ENCODE measurements at regions not wholly inside any gene's neighbourhood (a gene's known extent, or its start where the extent isn't known, plus 50 kb on each side); places are given as distances from the start of the nearest gene placed in this dataset.

DNA sequence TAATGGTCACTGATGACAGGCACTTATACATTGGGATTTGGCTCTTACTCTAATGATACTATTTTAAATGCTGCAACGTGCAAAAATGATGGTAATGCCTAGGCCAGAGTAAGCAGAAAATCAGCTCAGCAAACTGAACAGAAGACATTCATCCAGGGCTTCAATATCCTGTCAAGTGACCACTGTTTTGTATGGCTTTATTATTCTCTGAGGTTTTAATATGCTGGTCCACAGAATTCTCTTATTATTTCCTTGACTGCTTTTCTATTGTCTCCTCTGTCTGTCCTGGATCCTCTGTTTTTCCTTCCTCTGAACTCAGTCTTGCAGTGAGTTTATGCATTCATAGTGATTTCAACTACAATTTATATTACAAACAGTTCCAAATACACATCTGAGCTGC is 90.8 kb upstream of the PMFBP1 start:
- H3K4me1 ChIP-seq = no peaks in the 10 kb centered on the region
- ATAC-seq (no peak), DNase-seq (no peak)
- no peak overlapping the region for H3K27ac ChIP-seq
- H3K36me3 ChIP-seq = no peaks in the 10 kb centered on the region
- no peaks in the 10 kb centered on the region for H3K9me3 ChIP-seq
- TF ChIP-seq, protein P1, sequence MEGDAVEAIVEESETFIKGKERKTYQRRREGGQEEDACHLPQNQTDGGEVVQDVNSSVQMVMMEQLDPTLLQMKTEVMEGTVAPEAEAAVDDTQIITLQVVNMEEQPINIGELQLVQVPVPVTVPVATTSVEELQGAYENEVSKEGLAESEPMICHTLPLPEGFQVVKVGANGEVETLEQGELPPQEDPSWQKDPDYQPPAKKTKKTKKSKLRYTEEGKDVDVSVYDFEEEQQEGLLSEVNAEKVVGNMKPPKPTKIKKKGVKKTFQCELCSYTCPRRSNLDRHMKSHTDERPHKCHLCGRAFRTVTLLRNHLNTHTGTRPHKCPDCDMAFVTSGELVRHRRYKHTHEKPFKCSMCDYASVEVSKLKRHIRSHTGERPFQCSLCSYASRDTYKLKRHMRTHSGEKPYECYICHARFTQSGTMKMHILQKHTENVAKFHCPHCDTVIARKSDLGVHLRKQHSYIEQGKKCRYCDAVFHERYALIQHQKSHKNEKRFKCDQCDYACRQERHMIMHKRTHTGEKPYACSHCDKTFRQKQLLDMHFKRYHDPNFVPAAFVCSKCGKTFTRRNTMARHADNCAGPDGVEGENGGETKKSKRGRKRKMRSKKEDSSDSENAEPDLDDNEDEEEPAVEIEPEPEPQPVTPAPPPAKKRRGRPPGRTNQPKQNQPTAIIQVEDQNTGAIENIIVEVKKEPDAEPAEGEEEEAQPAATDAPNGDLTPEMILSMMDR (IDR thresholded peaks at IDR 0.05) = no peak
- intact Hi-C loops (cut with DNase I) = no loop called here
- H3K4me3 ChIP-seq = no peak overlapping the region
- no peaks in the 10 kb centered on the region for H3K27me3 ChIP-seq

DNA sequence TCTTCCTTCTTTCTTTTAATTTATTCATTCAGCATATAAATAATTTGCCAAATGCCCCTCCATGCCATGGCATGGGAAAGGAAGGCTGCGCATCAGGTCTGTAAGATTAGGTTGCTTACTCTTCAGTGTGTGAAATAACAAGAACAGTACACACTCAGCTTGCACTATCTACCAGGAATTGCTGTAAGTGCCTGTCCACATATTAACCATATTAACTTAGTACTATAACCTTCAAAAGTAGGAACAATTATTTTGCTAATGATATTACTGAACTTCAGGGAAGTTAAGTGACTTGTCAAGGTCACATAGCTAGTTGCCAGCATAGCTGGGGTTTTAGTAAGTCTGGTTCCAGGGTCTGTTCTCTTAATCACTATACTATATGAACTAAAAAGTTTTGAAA is 89.2 kb upstream of the PMFBP1 start:
- Histone ChIP-seq H3K27ac (no peak overlapping the region), H3K9me3 (no peaks in the 10 kb centered on the region), H3K4me1 (no peaks in the 10 kb centered on the region), H3K27me3 (no peaks in the 10 kb centered on the region), H3K36me3 (no peaks in the 10 kb centered on the region), H3K4me3 (no peak overlapping the region)
- intact Hi-C loops (cut with DNase I) = no loop called here
- DNase-seq = no peak
- TF ChIP-seq, protein P1 (IDR thresholded peaks at IDR 0.05) = no peak
- no peak for ATAC-seq

GRCh38 chr16:72256398-72257066 is 84.6 kb upstream of the PMFBP1 start:
- intact Hi-C loops (cut with DNase I) = no loop called here
- DNase-seq (no peak), ATAC-seq (no peak)
- Histone ChIP-seq H3K4me1 (no peaks in the 10 kb centered on the region), H3K27me3 (no peaks in the 10 kb centered on the region), H3K27ac (no peak overlapping the region), H3K36me3 (no peaks in the 10 kb centered on the region), H3K4me3 (no peak overlapping the region), H3K9me3 (no peaks in the 10 kb centered on the region)
- TF ChIP-seq, protein P1 (IDR thresholded peaks at IDR 0.05) = no peak

- intact Hi-C loops (cut with DNase I) = no loop called here
- Histone ChIP-seq H3K9me3 (no peaks in the 10 kb centered on the region), H3K27me3 (no peaks in the 10 kb centered on the region), H3K36me3 (no peaks in the 10 kb centered on the region), H3K27ac (no peak overlapping the region), H3K4me1 (no peaks in the 10 kb centered on the region), H3K4me3 (no peak overlapping the region)
- ATAC-seq (no peak), DNase-seq (no peak)
- TF ChIP-seq, protein P1 (IDR thresholded peaks at IDR 0.05) = no peak
Measured at GRCh38 chr16:72255786-72256185, 83.8 kb upstream of the PMFBP1 start.

DNA sequence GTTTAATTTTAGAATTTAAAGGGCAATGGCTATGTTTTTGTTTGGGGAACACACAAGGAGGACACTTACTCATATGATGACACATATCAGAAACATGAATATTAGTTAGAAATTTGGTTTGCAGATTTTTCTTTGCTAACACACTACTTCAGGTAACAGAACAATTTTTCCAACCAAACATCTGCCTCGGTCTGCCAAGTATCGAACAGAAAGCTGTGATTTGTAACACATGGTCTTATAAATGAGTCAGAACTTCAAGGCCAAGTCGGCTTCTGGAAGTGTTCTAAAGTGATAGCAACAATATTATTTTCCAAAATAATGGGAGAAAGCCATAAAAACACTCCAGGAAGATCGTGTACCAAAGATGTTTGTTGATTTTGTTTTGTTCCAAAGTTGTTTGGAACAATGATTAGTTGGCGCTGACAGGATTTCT is 75.9 kb upstream of the PMFBP1 start:
- no peak for DNase-seq
- Histone ChIP-seq H3K4me1 (no peaks in the 10 kb centered on the region), H3K9me3 (no peaks in the 10 kb centered on the region), H3K36me3 (no peaks in the 10 kb centered on the region), H3K27ac (no peak overlapping the region), H3K27me3 (no peaks in the 10 kb centered on the region), H3K4me3 (no peak overlapping the region)
- ATAC-seq = no peak
- TF ChIP-seq, protein P1 (IDR thresholded peaks at IDR 0.05) = no peak
- intact Hi-C loops (cut with DNase I) = no loop called here

DNA sequence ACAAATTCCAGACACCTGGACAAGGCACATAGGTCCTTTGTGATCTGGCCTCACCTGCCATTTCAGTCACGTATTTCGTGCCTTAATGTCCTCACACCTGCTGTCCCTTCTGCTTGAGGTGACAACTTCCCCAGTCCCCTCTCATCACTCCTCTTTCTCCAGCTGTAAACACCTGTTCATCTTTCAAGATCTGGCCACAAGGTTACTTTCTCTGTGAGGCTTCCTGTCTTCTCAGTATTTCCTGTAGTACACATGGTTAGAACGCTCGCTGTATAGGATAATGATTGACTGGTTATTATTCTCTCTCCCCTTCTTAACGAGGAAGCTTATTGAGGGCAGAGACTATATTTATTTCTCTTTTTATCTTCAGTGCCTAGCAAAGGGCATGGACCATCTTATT is 74.5 kb upstream of the PMFBP1 start:
- Histone ChIP-seq H3K36me3 (no peaks in the 10 kb centered on the region), H3K27me3 (no peaks in the 10 kb centered on the region), H3K4me3 (no peak overlapping the region), H3K4me1 (no peaks in the 10 kb centered on the region), H3K27ac (no peak overlapping the region), H3K9me3 (no peaks in the 10 kb centered on the region)
- intact Hi-C loops (cut with DNase I) = no loop called here
- DNase-seq (no peak), ATAC-seq (no peak)
- TF ChIP-seq, protein P1 (IDR thresholded peaks at IDR 0.05) = no peak
